ENCODE measurements at regions not wholly inside any gene's neighbourhood (a gene's known extent, or its start where the extent isn't known, plus 50 kb on each side); places are given as distances from the start of the nearest gene placed in this dataset.
"Not testable (repeated sequence)": the region's sequence is repeated elsewhere in the genome, so short reads cannot be mapped to it uniquely, and the experiment has no call there.

DNA sequence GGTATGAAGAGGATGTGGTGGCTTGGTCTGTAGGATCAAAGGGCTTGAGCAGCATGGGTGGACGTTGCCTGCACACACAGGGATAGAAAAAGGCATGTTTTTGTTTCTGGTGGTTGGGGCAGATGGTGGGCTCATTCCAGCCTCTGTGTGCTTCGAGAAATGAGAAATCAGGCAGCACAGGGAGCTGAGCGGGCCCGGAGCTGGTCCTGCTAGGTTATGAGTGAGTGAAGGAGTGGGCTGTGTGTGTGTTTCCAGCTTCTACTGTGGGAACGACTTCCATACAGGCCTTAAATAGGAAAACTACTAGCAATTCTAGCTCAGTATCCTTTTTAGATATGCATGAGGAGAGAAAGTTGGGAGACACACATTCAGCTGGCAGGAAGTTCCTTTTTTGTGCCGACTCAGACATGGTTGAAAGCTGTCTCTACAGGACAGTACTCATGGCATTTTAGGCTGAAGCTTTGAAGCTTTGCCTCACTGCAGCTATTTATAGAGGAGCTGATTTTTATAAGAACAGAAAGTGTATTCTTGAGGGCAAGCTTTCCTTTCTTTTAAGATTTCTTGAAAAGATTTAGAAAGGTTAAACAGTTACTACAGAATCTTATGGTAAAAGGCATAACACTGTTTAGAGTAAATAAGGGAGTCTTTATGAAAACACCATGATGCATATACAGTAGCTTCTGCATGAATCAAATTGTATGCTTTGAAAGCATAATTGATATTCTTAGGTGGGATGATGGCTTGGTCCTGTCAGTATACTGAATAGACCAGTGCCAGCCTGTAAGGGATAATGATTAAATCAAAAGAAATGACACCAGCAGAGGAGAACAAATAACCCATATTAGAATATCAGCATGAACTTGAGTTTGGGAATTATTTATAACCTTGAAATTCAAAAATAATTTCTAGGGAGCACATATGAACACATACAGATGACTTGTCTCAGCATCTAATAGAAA lies 104.0 kb upstream of the MAN1A1 start:
- no peak for DNase-seq (ENCODE audit: low read depth, low spot score)

DNA sequence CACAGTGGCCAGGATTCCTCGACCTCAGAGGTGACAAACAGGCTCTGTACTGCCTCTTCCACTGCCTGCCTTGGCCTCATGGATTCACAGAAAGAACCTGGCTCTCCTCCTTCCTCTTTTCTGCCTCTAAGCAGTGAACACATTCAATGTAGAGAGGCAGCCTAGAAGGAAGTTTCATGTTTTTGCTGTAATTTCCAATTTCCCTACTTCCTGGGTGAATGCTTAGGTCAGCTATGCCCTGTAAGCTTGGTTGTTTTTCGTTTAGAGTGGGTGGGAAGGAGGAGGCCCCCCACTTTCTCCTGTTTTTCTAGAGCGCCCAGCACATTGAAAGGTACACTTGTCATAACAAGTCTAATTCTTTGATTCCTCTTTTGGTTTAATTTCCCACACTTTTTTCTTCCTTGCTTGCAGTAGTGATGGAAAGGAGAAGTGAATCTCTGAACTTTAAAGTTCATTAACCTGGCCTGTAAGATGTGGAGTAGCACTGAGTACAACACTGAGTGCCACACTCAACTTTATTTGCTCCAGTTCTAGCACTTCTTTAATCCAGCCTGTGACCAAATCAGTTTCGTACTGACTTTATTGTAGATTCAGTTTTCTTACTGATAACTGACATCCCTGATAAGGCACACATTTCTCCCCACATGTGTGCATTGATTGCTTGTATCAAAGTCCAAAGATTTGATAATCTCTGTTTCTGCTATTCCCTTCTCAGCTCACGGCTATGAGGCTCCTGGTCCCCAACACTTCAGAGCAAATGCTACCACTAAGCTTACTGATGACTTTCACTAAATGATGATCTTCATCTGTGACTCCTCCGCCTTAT lies 100.0 kb upstream of the MAN1A1 start:
- DNase-seq (ENCODE audit: low read depth, low spot score): no peak

- DNase-seq (ENCODE audit: low read depth, low spot score): no peak
Measured at GRCh38 chr6:119447921-119448320, 98.4 kb upstream of the MAN1A1 start.

- DNase-seq (ENCODE audit: low read depth, low spot score): peak; percentile 93
Measured at GRCh38 chr6:119446609-119447008, 97.0 kb upstream of the MAN1A1 start.

- peak; percentile 77 for DNase-seq (ENCODE audit: low read depth, low spot score)
Measured at GRCh38 chr6:119446115-119446554, 96.6 kb upstream of the MAN1A1 start.

GRCh38 chr6:119445666-119446065 lies 96.1 kb upstream of the MAN1A1 start:
- no peak for DNase-seq (ENCODE audit: low read depth, low spot score)

- no peak for DNase-seq (ENCODE audit: low read depth, low spot score)
Measured at GRCh38 chr6:119444642-119445557, 95.3 kb upstream of the MAN1A1 start.

DNA sequence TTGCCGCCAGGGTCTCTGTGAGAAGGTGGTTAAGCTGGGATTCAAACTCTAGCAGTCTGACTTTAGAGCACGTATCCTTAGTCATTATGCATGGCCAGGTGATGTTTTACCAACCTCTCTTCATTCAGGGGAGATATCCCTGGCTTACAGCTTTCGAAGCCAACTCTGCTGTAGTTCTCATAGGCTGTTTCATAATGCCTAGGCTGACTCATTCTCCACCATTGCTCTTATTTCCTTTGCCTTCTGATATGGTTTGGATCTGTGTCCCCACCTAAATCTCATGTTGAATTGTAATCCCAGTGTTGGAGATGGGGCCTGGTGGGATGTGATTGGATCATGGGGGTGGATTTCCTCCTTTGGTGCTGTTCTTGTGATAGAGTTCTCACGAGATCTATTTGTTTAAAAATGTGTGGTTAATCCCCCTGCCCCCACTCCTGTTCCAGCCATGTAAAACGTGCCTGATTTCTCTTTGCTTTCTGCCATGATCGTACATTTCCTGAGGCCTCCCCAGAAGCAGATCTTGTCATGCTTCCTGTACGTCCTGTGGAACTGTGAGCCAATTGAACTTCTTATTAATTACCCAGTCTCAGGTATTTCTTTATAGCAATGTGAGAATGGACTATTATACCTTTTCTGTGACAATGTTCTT lies 94.6 kb upstream of the MAN1A1 start:
- no peak for DNase-seq (ENCODE audit: low read depth, low spot score)

GRCh38 chr6:119442776-119443184 lies 93.2 kb upstream of the MAN1A1 start:
- no peak for DNase-seq (ENCODE audit: low read depth, low spot score)

DNA sequence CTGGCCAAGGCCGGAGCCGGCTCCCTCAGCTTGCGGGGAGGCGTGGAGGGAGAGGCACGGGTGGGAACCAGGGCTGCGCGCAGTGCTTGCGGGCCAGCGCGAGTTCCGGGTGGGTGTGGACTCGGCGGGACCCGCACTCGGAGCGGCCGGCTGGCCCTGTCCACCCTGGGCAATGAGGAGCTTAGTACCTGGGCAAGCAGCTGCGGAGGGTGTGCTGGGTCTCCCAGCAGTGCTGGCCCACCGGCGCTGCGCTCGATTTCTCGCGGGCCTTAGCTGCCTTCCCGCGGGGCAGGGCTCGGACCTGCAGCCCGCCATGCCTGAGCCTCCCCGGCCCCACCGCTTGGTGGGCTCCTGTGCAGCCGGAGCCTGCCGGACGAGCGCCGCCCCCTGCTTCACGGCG lies 91.4 kb upstream of the MAN1A1 start:
- DNase-seq (ENCODE audit: low read depth, low spot score): no peak

DNA sequence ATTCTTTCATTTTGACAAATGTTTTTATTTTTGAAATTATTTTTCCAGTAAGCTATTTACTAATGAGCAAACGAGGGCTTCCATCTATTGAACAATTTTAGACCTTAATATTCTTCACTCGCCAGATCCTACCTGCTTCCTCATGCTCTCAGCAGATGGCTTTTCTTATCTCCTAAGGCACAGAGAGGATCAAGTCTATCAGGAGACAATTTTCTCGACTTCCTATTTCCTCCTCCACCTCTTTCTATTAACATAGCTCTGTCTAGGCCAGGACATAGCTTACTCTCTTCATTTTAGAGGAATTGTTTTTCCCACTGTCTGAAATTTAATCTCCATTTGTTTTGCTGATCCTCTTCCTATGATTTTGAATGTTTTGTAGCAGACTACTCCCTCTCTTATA lies 87.0 kb upstream of the MAN1A1 start:
- DNase-seq (ENCODE audit: low read depth, low spot score): no peak

DNA sequence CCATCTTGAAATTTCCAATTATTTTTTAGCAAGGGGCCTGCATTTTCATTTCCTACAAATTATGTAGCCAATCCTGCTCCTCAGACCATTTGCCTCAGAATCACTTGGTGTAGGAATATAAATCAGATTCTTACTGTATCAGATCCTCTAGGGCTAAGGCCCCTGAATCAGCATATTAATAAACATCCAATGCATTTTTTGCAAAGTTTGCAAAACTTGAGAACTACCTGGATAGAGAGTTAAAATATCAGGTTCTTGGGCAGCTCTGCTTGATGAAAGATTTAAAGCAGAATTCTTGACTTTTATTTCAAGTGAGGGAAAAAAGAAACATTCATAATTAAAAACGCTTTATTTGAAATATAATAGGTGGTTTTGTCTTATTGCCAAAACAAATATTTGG lies 82.2 kb upstream of the MAN1A1 start:
- no peak for DNase-seq (ENCODE audit: low read depth, low spot score)

- no peak for DNase-seq (ENCODE audit: low read depth, low spot score)
Measured at GRCh38 chr6:119430805-119431204, 81.2 kb upstream of the MAN1A1 start.

GRCh38 chr6:119428633-119429032 lies 79.1 kb upstream of the MAN1A1 start:
- DNase-seq (ENCODE audit: low read depth, low spot score): peak; percentile 16

DNA sequence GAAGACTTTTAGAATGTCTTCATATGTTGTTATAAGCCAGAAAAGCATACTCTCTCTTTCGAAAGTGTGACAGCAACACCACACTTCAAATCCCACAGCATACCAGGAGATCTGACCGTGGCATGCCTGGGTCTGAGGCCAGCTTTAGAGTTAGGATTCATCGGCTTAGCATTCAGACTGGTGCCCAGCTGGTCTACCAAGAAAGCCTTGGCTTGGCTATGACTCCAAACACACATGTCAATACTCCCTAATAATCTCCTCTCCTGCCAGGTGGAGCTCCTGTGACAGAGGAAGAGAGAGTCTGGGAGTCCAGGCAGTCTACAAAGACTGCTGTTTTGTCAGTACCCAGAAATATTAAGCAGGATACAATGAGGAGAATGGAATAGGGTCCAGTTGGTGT lies 77.1 kb upstream of the MAN1A1 start:
- peak; percentile 67 for DNase-seq (ENCODE audit: low read depth, low spot score)

DNA sequence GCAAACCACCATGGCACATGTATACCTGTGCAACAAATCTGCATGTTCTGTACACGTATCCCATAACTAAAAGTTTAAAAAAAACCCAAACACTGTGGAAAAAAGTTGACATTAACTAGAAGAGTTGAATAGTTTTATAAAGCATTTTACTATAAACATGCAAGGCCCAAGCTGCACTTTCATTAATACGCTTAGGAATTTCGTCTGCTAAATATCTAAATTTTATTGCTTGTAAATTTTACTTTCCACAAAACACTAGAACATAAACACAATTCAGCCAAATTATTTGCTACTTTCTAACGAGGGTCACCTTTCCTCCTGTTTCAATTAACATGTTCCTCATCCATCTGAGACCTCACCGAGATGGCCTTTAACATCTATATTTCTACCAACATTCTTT lies 74.4 kb upstream of the MAN1A1 start:
- no peak for DNase-seq (ENCODE audit: low read depth, low spot score)

- DNase-seq (ENCODE audit: low read depth, low spot score): not testable (repeated sequence)
Measured at GRCh38 chr6:119418084-119418483, 68.5 kb upstream of the MAN1A1 start.

DNA sequence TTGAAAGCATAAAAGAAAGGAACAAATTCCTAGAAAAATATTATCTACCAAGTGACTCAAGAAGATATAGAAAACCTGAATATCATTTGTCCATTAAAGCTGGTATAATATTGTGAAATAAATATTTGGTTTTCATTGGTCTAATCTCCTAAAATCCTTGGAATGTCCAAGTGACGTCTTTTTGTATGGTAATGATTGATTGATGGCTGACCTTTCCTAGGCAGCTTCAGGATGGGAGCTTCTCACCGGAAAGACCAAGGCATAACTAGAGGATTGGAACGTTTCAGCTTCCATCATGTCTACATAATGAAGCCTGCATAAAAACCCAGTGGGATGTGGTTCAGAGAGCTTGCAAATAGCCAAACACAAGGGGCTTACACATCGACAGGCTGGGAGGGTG lies 57.6 kb upstream of the MAN1A1 start:
- DNase-seq (ENCODE audit: low read depth, low spot score): no peak

DNA sequence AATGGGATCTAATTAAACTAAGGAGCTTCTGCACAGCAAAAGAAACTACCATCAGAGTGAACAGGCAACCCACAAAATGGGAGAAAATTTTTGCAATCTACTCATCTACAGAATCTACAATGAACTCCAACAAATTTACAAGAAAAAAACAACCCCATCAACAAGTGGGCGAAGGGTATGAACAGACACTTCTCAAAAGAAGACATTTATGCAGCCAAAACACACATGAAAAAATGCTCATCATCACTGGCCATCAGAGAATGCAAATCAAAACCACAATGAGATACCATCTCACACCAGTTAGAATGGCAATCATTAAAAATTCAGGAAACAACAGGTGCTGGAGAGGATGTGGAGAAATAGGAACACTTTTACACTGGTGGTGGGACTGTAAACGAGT lies 55.6 kb upstream of the MAN1A1 start:
- DNase-seq (ENCODE audit: low read depth, low spot score): not testable (repeated sequence)
